H7 (cell line): ENCODE measurements at regions not wholly inside any gene's neighbourhood (a gene's known extent, or its start where the extent isn't known, plus 50 kb on each side); places are given as distances from the start of the nearest gene placed in this dataset.

Source experiments
- DNase-seq: peaks from one replicate; pipeline ENCODE4 v3.0.0; 2012
- H3K27me3 ChIP-seq: 2 replicates; pipeline ENCODE4 v1.6.0; 2011; ENCODE audit warnings: mild to moderate bottlenecking, low read length; ENCODE audit not compliant: control insufficient read depth, insufficient read depth
- H3K36me3 ChIP-seq: replicated peaks from 2 replicates; pipeline ENCODE4 v1.5.1; 2011; ENCODE audit warnings: low read length; ENCODE audit not compliant: control insufficient read depth, insufficient read depth
- H3K4me3 ChIP-seq: 2 replicates; pipeline ENCODE4 v1.5.1; 2011; ENCODE audit warnings: low read depth, mild to moderate bottlenecking, control low read depth, low read length, moderate library complexity; ENCODE audit not compliant: insufficient read depth

DNA sequence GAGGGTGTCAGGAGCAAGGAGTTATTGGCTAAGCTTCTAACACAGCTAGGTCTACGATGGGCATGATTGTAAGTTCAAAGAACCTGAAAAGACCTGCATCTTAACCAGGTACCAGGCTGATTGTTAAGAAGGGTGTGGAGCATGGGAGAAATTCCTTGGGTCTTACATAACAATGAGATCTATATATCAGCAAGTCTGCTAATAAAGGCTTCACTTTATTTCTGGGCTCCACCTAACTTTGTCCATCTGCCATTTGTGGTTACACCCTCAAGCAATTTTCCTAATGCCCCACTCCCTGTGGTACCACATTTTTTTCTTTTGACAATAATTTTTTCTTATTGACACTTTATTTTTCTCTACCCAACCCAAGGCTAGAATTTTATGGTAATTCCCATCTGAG is 223.5 kb upstream of the JAG1 start:
- H3K36me3 ChIP-seq, result no peaks in the 10 kb centered on the region
- no peak overlapping the region for H3K4me3 ChIP-seq
- no peaks in the 10 kb centered on the region for H3K27me3 ChIP-seq
- DNase-seq, result no peak

DNA sequence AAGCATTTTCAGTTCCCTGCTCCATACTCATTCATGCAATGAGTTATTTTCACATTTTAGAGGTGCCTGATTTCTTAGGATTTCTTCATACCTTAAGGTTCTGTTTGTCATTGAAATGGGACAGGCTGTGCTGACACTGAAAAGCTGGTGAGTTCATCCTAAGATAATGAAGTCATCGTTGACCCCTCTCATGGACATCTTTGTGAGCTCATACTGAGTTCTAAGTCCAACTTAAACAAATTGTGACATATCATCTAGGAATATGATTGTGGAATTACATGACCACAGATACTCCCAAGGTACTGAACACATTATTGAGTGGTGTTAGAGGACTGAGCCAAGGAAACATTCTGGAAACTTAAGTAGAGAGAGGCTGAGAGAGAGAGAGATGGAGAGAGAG is 224.8 kb upstream of the JAG1 start:
- no peak overlapping the region for H3K4me3 ChIP-seq
- DNase-seq, result no peak
- no peaks in the 10 kb centered on the region for H3K36me3 ChIP-seq
- H3K27me3 ChIP-seq, result no peaks in the 10 kb centered on the region

DNA sequence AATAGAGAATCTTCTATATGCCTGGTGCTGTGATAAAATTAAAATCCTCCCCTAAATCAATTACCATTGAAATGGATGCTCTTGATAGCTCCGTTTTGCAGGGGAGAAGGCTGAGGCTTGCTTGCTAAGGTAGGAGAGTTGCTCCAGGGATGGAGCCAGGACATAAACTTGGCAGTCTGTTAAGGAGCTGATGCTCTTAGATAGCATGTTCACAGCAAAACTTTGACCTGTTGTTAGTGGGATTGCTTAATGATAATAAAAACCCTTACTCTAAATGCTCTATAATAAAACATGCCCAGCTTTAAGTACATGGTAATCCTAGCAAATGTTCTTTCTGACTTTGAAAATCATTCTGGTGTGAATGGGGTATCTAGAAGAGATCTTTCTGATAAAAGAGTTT is 228.4 kb upstream of the JAG1 start:
- Histone ChIP-seq H3K4me3 (no peak overlapping the region), H3K27me3 (no peaks in the 10 kb centered on the region), H3K36me3 (no peaks in the 10 kb centered on the region)
- no peak for DNase-seq

DNA sequence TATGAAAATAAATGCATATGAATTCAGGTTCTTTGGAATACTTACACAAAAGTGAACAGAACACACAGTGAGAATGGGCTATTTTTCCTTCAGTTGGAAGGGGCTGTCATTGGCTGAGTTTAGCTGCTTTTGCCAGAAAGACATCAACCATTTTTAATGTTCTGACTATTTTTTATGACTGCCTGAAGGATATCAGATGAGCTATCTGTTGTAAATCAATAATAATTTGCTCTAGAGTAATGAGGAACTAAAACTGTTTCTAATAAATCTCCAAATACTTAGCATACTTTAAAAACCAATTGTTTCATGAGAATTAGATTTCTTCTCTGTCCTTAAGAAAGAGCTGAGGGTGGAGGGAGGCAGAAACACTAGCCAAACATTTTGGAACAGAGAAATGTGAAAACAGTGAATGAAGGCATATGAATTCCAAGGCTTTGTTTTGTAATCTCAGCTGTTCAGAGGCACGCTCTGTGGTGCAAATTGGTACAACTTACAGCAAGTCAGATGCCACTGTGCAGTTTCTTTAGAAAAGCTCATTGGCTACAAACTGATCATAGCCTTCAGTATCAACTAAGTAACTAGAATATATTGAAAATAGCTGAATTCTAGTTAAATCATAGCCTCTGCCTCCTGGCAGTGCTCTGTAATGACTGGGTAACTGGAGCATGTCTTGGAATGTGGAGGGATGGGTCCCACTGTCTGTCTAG is 228.9 kb upstream of the JAG1 start:
- Histone ChIP-seq H3K27me3 (no peaks in the 10 kb centered on the region), H3K36me3 (no peaks in the 10 kb centered on the region), H3K4me3 (no peak overlapping the region)
- DNase-seq, result no peak

DNA sequence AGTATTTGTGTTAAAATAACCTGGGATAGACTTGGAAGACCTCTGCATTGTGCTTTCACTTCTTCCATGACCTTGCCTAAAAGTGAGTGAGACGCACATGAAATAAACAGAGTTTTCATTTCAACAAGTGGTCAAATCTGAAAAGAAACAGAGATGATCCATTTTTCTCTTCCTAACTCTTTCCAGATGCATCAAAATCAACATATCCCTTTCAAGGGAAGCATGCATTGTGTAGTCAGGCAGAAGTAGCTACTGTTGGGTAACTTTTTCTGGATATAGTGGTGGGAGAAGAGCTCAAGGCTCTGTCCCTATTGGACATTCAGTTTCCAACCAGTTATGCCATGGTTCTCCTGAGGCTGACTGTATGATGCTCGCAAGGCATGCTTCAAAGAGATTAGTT is 233.0 kb upstream of the JAG1 start:
- no peak for DNase-seq
- no peaks in the 10 kb centered on the region for H3K36me3 ChIP-seq
- no peaks in the 10 kb centered on the region for H3K27me3 ChIP-seq
- H3K4me3 ChIP-seq, result no peak overlapping the region

DNA sequence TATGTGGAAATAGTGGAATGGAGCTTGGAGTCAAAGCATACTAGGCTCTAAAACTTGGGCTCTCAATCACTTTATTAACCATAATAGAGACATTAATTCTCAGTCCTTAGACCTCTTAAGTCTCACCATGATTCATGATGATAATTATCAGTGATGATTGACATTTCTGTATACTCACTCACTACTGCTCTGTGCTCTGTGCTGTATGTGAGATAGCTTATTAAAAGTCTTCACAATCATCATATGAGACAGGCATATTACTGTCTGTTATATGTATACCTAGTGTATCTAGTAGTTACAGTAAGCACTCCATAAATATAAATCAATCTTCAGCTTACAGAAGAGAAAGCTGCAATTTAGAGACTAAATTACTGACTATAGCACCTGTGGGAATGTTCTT is 236.0 kb upstream of the JAG1 start:
- H3K4me3 ChIP-seq, result no peak overlapping the region
- DNase-seq, result no peak
- no peaks in the 10 kb centered on the region for H3K27me3 ChIP-seq
- H3K36me3 ChIP-seq, result no peaks in the 10 kb centered on the region

DNA sequence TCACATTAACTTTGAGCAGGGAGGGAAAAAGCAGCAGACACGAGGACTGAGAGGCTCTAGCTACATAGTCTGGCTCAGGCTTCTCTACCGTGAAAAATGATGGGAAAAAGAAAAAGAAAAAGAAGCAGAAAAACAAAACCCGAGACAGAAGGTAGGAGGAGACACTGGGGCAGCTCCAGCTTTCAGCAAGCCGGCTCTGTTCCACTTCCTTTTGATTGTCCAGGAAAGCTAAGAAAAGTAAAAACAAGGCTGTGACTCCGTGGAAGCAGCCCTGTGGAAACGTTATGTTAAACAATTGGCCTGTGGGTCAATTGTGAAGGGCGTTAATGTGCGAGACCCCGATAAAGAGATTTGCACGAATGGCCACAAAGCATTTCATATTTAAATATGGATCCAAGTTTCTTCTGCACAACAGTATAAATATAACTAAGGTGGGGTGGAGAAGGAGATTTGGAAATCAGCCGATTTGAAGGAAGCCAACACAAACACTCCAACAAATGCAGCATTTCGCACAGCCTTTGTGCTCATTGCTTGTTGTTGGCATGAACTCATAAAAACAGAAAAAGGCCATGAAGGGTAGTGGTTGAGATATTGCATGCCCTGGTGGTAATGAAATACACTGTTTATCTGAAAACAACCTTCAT is 236.9 kb upstream of the JAG1 start:
- no peaks in the 10 kb centered on the region for H3K27me3 ChIP-seq
- no peaks in the 10 kb centered on the region for H3K36me3 ChIP-seq
- DNase-seq, result no peak
- no peak overlapping the region for H3K4me3 ChIP-seq

DNA sequence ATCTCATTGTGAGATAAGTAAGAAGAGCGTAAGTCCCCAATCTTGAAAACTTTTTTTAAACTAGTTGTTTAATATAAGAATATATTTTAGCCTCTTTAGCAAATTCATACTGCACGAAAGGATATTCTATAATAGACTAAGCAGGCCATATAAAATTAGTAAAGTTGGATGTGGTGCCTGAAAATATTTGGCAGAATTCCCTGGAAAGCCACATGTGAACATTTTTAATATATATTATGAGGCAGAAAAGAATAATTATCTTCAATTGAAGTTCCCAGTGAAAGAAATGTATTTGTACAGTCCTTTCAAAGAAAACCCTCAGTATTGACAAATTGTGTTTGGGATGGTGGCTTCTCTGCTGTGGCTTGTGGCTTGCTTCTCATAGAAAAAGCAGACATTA is 237.5 kb upstream of the JAG1 start:
- Histone ChIP-seq H3K36me3 (no peaks in the 10 kb centered on the region), H3K27me3 (no peaks in the 10 kb centered on the region), H3K4me3 (no peak overlapping the region)
- DNase-seq, result no peak

DNA sequence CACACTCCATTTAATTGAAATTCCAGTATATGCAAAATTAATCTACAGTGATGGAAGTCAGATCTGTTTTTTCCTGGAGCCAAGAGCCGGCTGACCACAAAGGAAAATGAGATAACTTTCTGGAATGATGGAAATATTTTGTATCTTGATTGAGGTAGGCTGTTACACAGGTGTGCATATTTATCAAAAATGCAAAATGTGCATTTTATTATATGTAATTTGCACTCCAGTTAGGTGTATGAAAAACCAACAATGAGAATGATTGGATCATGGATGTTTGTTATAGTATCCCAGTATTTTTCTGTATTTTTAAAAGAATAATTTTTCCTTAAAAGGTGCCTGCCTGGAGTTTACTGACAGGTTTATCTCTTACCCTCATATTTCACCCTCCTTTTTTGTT is 242.0 kb upstream of the JAG1 start:
- no peaks in the 10 kb centered on the region for H3K27me3 ChIP-seq
- H3K4me3 ChIP-seq, result no peak overlapping the region
- H3K36me3 ChIP-seq, result no peaks in the 10 kb centered on the region
- no peak for DNase-seq

DNA sequence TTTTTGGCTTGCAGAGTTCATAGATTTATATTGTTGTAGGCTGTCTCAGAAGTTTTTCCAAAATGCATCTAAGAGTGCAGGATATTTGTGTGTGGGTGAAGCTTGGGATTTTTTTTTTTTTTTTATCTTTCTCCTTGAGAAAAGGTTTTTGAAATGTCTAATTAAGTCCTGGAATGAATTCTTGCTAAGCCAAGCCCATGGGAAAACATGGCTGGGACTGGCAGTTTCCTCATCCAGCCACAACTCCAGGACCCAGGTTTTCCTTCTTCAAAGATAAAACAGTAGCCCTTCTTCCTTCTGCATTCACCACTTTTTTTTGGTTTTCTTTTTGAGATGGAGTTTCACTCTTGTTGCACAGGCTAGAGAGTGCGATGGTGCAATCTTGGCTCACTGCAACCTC is 242.5 kb upstream of the JAG1 start:
- H3K4me3 ChIP-seq, result no peak overlapping the region
- H3K36me3 ChIP-seq, result no peaks in the 10 kb centered on the region
- no peaks in the 10 kb centered on the region for H3K27me3 ChIP-seq
- DNase-seq, result no peak

DNA sequence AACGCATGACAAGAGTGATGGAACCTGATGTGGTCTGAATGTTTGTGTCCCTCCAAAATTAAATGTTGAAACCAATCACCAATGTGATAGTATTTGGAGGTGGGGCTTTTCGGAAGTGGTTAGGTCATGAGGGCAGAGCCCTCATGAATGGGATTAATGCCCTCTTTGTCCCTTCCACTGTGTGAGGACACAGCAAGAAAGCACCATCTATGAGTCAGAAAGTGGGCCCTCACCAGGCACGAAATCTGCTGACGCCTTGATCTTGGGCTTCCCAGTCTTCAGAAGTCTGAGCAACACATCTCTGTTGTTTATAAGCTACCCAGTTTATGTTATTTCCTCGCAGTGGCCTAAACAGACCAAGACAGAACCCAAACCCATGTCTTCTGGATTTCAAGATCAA is 244.0 kb upstream of the JAG1 start:
- H3K36me3 ChIP-seq, result no peaks in the 10 kb centered on the region
- no peak for DNase-seq
- no peaks in the 10 kb centered on the region for H3K27me3 ChIP-seq
- no peak overlapping the region for H3K4me3 ChIP-seq

DNA sequence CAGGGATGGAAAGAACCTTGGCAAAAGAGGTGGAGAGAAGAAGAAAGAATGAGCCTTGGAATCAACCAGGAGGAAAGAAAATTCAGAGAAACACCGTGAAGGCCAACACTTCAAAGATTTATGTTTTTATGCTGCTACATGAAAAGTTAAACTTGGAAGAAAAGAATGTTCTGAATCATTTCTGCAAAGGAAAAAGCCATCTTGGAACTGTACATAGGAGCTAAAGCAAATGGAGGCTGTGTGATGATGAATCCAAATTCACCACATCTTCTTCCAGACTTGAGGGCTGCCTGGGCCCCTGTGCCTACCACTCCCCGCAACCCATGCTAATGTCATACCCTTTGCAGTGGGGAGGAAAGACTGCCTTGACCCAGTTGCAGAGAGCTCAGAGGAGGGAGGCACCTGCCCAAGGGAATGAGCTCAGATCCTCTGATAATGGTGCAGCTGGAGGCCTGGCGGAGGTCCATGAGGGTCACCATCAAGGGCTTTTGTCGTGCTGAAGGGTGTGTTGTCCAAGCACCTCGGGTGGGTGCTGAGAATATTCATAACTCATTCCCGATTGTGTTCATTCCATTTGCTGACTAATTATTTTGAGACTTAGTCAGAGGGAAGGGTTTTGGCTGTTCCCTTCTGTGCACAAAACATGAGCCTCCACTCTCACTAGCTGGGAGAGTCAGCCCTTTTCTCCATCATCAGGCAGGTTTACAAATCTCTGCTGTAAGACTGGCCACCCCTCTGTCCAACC is 245.8 kb upstream of the JAG1 start:
- no peaks in the 10 kb centered on the region for H3K27me3 ChIP-seq
- no peaks in the 10 kb centered on the region for H3K36me3 ChIP-seq
- no peak for DNase-seq
- H3K4me3 ChIP-seq, result no peak overlapping the region

DNA sequence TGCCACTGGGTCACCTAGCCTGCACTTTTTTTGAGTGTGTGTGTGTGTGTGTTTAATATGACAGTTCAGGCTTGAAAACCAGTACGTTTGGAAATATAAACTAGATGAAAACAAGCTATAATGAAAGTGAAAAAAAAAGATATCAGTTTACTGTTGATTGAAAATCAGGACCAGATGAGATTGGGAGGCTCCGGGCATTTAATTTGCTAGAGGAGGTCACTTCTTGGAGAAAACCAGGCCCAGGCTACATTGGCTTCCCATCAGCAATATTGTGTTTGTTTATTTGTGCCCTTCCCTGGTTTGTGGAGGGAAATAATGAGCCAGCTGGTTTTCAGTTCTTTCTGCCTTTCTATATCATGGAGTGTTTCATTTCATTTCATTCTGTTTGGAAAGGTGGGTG is 246.6 kb upstream of the JAG1 start:
- Histone ChIP-seq H3K27me3 (no peaks in the 10 kb centered on the region), H3K4me3 (no peak overlapping the region), H3K36me3 (no peaks in the 10 kb centered on the region)

DNA sequence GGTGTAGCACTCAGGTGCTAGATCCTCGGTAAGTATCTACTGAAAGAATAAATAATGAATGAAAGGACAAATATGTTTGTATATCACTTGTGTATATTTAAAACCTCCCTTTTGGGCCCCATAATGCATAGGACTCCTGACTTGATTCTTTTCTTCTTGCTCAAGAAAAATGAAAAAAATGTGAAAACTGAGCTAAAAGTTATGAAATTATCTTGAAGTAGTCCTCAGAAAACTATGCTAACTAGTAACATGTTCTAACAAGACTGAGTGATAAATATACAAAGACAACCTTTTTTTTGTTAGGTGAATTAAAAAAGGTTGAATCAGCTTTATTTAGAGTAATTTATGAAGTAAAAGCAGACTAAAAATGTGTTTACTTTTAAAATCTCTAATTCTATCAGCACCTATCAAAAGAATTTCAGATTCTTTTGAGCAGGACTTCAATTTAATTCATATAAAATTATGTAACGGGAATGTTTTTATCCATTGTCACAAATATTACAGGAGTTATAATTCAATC is 247.8 kb upstream of the JAG1 start:
- Histone ChIP-seq H3K27me3 (no peaks in the 10 kb centered on the region), H3K4me3 (no peak overlapping the region), H3K36me3 (no peaks in the 10 kb centered on the region)
- no peak for DNase-seq

More for the DNA sequence above, 246.6 kb upstream of the JAG1 start:
- DNase-seq, result no peak

DNA sequence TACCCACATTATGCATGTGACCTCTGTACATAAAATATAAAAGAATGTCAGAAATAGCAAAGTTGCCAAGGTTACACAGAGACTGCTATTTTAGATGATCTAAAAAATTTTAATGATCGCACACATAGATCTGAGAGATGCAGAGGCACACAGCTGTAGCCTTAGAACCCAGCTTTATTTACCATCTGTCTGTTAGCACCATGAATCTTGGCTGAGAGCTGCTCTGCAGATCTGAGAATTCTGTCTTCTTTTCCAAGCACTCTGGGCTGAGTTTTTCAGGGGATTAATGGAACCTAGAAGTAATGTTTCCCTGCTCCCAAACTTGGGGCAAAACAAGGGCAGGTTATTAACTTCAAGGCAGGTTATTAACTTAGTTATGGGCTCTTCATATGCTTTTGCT is 248.7 kb upstream of the JAG1 start:
- Histone ChIP-seq H3K27me3 (no peaks in the 10 kb centered on the region), H3K36me3 (no peaks in the 10 kb centered on the region), H3K4me3 (no peak overlapping the region)
- DNase-seq, result no peak
